ENCODE measurements at regions not wholly inside any gene's neighbourhood (a gene's known extent, or its start where the extent isn't known, plus 50 kb on each side); places are given as distances from the start of the nearest gene placed in this dataset.
"Not testable (repeated sequence)": the region's sequence is repeated elsewhere in the genome, so short reads cannot be mapped to it uniquely, and the experiment has no call there.

GRCh38 chr5:56656846-56657726 is 158.3 kb upstream of the MAP3K1 start:
- no peak for DNase-seq

- no peak for DNase-seq
Measured at GRCh38 chr5:56651893-56652292, 163.5 kb upstream of the MAP3K1 start.

GRCh38 chr5:56650386-56650785 is 165.0 kb upstream of the MAP3K1 start:
- DNase-seq, result no peak

DNA sequence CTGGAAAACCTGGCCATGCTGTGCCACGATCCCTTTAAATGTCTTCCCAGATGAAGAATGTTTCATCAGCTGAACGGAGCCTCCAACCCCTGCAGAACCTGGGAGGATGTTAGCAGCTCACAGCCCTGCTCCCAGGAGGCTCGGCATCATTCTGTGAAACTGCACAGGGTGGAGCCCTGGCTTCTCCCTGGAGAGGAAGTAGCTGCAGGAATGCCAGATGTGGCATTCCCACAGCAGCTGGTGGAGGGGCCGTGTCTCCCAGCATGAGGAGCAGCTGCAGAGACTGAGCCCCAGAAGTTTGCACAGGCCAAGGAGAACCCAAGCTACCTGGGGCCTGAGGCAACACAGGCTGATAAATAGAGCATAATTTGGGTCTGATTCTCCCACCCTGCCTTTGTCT is 165.8 kb upstream of the MAP3K1 start:
- DNase-seq, result no peak

GRCh38 chr5:56648460-56649034 is 166.8 kb upstream of the MAP3K1 start:
- no peak for DNase-seq

DNA sequence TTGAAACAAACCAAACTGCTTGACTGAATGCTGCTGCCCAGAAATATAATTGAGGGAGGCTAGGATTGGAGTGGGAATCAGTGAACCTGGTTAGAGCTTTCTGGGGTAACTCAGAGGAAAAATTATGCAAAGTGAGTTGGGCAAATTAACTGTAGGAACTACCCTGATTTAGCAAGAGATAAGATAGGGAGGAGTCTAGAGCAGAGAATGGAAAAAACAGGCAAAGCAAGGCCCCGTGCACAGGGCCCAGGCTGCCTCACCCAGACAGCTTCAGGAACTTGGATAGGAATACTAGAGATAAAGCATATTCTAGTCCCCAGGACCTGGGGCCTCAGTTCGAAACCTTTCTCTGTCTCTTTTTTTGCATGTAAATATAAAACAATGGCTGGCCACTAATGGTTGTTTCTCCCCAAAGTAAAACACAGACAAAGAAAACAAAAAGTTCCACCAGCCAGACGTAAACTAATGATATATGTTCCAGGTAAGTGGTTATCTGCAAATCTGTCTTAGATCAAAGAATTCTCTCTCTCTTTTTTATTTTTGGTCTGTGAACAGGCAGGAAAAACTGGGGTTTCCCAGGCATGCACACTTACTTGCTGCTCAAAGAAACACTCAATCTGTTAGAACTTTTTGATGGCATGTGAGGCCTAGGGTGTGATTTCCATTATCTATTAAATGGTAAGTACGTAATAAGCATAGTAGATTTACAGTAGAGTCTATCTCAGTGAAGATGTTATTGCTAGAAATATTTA is 168.1 kb upstream of the MAP3K1 start:
- DNase-seq, result no peak

- no peak for DNase-seq
Measured at GRCh38 chr5:56641635-56642260, 173.6 kb upstream of the MAP3K1 start.

DNA sequence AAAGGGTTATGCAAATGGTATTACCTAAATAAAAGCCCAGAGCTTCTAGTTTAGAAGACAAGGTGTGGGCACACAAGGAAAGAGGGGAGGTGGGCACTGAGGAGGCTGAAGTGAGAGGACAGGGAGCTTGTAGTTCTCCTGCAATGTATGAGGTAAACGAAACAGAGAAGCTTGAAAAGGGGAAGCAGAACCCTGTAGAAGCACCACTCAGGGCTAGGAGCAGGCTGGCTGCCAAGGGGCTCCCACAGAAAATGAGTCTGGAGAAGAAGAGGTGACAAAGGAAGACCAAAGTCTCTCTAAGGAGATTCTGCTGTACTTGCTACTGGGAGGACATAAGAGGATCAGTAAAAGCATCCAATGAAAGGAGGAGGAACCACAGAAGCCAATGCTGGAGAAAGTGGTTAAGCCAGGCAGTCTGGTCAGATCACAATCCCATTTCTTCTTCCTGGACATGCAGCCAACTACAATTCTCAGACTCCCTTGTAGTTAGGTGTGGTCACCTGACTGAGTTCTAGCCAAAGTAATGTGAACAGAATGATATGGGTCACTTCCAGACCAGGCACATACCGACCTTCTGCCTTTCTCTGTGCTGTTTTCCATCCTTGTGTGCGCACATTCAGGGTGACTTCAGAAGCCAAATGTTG is 174.5 kb upstream of the MAP3K1 start:
- DNase-seq, result no peak

- DNase-seq, result no peak
Measured at GRCh38 chr5:56639476-56639875, 175.9 kb upstream of the MAP3K1 start.

DNA sequence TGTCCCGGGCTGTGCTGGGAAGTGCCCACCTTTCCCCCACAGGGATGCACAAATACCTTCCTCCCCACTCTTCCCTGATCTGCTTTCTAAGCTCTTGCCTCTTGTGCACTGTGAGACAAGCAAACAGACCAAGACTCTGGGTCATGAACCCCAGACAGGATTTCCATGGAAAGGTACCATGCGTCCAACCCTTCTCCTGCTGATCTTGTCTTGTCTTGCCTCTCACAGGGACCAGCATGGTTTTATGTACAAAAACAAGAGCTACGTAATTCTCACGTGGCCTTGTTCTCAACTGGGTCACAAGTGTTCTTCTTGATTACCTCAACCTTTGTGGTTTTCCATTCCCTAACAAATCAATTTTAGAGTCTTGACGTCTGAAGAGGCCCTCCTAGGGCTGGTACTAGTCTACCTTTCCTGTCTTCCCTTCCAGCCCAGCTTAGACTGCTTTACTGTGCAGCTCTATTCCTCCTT is 176.5 kb upstream of the MAP3K1 start:
- no peak for DNase-seq

DNA sequence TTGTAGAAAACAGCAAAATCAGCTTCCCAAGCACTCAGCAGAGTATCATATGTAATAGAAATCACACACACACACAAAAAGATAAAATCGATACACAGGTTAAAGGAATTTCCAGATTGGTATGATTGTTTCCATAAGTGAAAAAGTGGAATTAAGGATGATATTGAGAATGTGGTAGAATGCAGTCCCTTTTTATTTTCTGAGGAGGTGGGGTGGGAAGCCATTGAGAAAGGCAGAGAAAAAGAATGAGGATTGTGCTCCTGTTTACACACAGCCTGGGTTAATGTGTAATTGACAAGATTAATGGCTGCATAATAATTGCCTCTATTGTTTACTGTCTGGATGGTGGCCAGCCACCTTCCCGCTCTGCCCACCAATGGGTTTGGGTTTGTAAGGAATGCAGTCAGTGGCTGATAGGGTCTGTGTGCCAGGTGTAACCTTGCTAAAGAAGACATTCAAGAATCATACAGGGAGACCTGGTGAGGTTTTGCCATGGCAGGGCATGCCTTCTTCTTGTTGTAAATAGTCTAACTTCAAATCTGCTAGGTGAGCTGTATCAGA is 177.2 kb upstream of the MAP3K1 start:
- DNase-seq, result peak; percentile 91

- DNase-seq, result peak; percentile 43
Measured at GRCh38 chr5:56637321-56637920, 177.9 kb upstream of the MAP3K1 start.

- no peak for DNase-seq
Measured at GRCh38 chr5:56633950-56634349, 181.4 kb upstream of the MAP3K1 start.

DNA sequence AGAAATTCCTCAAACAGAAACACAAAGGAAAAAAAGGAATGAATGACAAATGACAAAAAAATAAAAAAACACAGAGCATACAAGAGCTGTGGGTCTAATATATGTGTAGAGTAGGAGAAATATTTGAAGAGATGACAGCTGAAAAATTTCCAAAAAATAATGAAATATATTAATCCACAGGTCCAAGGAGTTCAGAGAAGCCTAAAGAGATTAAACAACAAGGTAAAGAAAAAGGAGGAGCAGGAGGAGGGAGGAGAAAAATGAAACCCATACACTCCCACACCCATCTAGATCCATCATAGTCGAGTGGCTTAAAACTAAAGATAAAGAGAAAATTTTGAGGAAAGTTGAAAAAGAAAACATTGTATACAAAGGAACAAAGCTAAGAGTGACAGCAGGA is 182.4 kb upstream of the MAP3K1 start:
- DNase-seq, result no peak

GRCh38 chr5:56632199-56632598 is 183.2 kb upstream of the MAP3K1 start:
- DNase-seq, result no peak

- no peak for DNase-seq
Measured at GRCh38 chr5:56631719-56632118, 183.6 kb upstream of the MAP3K1 start.

- not testable (repeated sequence) for DNase-seq
Measured at GRCh38 chr5:56628616-56629015, 186.7 kb upstream of the MAP3K1 start.

- no peak for DNase-seq
Measured at GRCh38 chr5:56625541-56625940, 189.8 kb upstream of the MAP3K1 start.

DNA sequence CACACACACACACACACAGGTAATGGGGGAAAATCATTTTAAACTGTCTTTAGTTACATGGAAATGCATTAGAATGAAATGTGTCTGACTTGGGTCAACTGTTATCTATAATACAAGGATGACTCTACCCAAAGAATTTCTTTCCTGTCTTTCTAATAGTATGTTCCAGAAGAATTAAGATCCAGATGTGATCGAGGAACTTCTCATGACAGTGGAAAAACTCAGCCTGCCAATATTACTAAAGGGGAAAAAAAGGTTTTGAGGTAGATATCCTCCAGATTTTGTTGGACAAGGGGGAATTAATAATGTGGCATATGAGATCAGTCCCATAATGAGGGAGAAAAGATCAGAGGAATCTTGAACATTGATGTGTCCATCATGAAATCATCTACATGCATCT is 190.6 kb upstream of the MAP3K1 start:
- no peak for DNase-seq

- DNase-seq, result no peak
Measured at GRCh38 chr5:56622141-56622540, 193.2 kb upstream of the MAP3K1 start.

- DNase-seq, result no peak
Measured at GRCh38 chr5:56620903-56621677, 194.3 kb upstream of the MAP3K1 start.

All from NCI-H1105 treated with DMSO at 0.1 percent for 48 hours (cell line).